Effector CD8-positive, alpha-beta T cell (primary cell): ENCODE measurements at regions not wholly inside any gene's neighbourhood (a gene's known extent, or its start where the extent isn't known, plus 50 kb on each side); places are given as distances from the start of the nearest gene placed in this dataset.
"Not testable (repeated sequence)": the region's sequence is repeated elsewhere in the genome, so short reads cannot be mapped to it uniquely, and the experiment has no call there.

Experiments
- DNase-seq: peaks from one replicate; lab custom pipeline; 2025; lab: John Stamatoyannopoulos, UW

DNA sequence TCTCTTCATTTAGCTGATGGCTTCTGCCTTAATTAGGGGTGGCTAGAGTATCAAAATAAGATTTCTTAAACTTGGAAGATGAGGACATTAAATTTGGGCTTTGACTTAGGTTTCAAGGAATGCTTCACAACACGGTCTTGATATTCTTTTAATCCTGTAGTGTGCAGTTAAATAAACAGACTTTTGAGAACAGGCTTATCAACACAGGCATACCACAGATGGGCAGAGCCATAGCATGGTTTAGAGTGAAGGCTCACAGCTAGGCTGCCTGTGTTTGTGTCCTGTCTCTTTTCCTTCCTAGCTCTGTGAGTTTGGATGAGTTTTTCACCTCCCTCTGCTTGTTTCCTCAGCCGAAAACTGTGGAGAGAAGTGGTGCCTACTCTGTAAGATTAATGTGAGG lies 102.3 kb upstream of the IPO9 start:
- no peak for DNase-seq

DNA sequence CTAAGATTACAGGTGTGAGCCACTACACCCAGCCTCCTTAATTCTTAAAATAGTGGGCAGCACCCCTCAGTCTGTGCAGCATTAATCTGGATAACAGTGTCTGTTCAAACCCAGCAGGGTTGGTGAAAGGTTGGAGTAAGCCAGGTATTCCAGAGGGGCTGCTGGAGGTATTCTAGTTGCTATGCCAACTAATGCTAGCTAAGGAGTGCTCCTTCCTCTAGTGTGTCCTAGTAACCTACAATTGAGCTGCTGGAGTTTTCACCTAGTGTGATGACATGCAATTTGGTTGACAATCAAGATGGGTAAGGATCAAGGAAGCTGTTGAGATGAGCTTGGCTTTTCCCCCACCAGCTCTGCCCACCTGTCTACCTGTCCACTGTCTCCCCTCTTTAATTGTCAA lies 100.2 kb upstream of the IPO9 start:
- no peak for DNase-seq

DNA sequence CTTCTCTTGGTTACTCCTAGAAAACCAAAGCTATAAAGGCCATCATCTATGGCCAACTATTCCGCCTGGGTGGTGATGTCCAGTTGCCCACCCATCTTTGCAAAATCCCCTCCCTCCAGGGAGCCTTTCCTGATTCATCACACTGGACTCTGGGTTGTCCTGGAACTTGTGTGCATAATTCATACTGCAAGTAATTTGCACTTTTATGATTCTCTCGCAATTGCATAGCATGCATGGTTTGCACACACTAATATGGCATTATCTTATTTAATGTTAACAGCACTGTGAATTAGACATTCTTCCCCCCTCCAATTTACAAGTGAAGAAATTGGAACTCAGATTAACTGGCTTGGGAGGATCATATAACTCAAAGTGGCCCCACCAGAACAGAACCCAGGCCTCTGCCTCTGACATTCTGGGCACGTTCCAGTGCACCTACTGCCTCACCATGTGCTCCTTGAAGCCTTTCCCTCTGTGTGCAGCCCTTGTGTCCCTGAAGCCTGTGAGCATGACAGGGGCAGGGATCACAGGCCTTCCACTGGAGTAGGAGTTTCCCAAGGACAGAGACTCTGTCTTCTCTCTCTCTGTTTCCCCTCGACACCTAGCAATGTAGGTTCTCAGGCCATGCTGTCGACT lies 98.9 kb upstream of the IPO9 start:
- DNase-seq, result no peak

GRCh38 chr1:201730611-201731010 lies 98.3 kb upstream of the IPO9 start:
- DNase-seq, result no peak

- DNase-seq, result no peak
Observed at GRCh38 chr1:201731142-201731541, 97.8 kb upstream of the IPO9 start.

- DNase-seq, result no peak
Observed at GRCh38 chr1:201731592-201731991, 97.4 kb upstream of the IPO9 start.

- no peak for DNase-seq
Observed at GRCh38 chr1:201732351-201732750, 96.6 kb upstream of the IPO9 start.

GRCh38 chr1:201734221-201734620 lies 94.7 kb upstream of the IPO9 start:
- DNase-seq, result not testable (repeated sequence)

DNA sequence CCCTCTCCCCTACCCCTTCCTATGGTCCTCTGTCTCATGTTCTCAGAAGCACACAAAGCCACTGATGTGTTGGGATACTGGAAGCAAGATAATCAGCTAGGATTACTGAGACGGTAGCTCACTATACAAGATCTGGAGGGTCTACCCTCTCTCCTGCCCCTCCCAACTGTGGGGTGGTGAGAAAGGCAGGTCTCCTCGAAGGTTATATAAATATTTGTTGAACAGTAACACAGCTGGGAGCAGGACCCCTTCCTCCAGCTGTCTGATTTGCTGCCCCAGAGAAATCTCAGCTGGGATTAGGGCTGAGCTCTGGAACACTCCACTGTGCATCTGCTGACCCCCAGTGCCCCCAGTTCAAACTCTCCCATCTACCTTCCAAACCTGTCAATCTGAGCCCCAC lies 94.2 kb upstream of the IPO9 start:
- no peak for DNase-seq

DNA sequence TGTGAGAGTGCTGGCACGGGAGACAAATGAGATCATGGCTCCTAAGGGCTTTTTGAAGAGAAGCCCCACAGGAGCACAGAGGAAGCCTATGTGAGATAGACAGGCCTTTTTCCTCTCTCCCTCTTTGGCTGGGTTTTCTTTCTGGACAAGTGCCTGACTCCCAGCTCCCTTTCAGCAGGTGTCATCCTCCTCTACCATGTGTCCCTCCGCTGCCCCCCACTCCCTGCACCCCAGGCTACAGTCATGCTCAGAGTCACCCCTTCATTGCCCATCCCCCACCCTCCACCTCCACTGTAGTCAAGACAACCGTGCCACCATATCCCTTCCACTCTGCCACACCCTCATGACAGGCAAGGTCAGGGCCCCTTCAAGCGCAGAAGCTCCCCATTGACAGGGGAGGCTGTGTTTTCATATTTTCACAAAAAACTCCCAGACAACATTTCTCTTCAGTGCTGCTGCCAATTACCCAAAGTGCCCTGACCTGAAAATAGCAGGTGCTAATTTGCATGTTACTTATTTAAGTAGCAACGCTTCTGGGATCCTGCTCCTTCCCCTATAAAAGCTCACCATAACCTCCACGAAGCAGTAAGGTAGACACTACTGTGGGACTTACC lies 92.1 kb upstream of the IPO9 start:
- DNase-seq, result no peak

DNA sequence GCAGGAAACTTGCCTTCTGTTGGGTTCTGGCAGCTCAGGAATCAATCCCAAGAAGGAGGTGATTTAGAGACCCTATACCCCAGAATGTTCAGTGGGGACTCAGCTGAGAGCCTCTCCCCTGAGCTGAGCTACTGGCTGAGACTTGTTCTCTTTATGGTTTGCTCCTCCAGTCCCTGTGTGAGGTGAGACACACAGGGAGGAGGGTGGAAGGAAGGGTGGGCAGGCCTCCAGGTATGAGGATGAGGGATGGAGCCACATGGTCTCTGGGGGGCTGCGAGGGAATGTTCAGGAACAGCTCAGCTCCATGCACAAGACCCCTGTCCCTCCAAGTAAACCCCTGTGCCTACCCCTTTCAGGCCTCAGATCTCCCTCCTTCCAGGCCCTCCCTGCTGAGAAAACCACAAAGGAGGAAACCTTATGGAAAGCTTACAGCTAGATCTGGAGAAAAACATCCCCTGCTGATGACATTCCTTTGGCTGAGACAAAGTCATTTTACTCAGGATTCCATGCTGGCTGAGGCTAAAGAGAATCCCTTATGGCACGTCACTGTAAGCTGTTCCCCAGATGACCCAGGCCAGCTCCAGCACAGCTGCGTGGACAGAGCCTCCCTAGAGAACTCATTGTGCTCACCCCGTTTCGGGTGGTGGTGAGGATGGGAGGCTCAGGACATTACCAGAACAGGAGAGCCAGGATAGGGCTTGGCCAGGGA lies 91.5 kb upstream of the IPO9 start:
- DNase-seq, result no peak

DNA sequence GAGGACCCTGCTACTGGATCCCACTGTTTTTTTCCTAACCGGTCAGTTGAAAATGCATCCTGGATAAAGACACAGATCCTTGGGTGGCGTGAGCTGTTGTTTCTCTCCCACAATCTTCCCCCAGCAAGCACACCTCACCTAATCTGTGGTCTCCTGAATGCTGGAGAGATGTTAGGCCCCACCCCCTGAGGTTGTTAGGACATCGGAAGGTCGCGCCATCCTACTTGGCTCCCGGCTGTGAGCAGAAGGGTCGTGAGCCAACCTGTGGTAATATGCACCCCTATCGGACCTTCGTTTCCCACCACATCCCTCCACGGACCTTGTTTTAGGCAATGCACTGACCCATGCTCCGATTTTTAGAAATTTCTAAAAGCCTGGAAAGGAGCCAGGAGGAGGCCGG lies 89.9 kb upstream of the IPO9 start:
- no peak for DNase-seq

GRCh38 chr1:201739492-201740085 lies 89.4 kb upstream of the IPO9 start:
- peak; percentile 8 for DNase-seq

DNA sequence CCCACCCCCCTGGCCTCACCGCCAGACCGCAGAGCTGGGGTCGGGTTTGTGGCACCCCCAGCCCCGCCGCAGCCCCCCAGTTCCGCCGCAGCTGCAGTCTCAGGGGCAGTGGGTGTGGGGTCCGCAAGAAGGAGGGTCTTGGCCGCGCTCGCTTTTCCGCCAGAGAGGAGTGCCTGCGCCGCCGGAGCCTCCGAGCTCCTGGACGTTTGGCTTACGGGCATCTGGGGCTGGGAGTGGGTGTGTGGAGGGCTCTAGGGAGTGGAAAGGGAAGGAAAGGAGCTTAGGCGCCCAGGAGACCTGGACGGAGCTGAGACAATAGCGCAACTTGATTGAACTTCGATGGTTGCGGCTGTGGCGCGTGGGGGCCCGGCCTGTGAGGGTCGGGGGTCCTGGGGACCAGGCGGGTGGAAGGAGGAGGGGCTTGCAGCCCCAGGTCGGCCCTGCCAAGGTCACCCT lies 88.8 kb upstream of the IPO9 start:
- DNase-seq, result no peak

DNA sequence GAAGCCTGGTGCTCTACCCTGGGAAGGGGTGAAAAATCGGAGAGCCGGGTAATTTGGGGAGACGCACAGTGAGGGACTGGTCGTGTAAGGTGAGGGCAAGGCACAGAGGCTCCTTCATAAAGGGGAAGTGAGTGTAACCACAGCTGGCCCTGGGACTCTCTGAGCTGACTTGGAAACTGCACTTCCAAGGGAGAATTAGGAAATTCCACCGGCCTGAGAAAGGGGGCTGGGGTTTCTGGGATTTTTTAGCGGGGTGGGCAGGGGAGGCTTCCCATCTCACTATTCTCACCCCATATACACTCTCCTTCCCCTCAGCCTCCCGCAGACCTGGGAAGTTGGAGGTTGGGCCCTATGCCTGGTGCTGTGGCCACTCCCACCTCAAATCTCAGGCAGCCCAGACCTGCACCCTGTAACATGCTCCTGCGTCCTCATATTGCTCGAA lies 88.3 kb upstream of the IPO9 start:
- no peak for DNase-seq

- no peak for DNase-seq
Observed at GRCh38 chr1:201741763-201742342, 87.1 kb upstream of the IPO9 start.

GRCh38 chr1:201742476-201742875 lies 86.5 kb upstream of the IPO9 start:
- no peak for DNase-seq

DNA sequence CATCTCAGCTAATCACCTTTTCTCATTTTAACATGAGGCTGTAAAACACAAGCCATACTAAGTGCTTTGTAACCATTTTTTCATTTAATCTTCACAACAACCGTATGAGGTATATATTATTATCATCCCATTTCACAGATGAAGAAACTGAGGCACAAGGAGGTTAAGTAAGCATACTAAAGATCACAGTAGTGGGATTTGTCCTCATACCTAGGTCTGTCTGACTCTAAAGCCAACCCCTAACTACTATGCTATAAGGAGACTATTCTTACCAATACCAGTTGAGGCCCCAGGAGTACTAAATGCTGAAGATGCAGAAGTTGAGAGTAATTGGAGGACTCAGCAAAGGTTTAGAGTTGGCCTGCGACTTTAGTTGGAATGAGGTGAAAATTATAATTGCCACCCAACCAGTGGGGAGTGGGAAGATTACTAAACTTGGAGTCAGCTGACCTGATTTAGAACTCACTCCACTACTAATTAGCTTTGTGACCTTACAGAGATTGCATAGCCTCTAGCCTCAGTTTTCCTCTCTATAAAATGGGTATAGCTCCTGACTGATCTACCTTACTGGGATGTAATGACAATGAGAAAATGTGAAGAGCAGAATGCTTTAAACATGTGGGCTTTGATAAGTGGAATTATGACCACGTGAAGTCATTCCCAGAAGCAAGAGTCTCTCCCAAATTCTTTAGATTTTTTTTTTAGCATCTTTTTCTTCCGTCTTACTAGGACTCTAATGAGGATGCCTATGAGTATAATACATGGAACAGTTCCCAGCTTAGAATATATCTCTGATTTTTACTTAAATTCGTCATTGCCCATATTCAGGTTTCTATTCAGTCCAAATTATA lies 85.8 kb upstream of the IPO9 start:
- DNase-seq, result no peak

- no peak for DNase-seq
Observed at GRCh38 chr1:201745023-201745422, 83.9 kb upstream of the IPO9 start.

GRCh38 chr1:201746156-201746555 lies 82.8 kb upstream of the IPO9 start:
- DNase-seq, result no peak

GRCh38 chr1:201747261-201747660 lies 81.7 kb upstream of the IPO9 start:
- DNase-seq, result no peak

DNA sequence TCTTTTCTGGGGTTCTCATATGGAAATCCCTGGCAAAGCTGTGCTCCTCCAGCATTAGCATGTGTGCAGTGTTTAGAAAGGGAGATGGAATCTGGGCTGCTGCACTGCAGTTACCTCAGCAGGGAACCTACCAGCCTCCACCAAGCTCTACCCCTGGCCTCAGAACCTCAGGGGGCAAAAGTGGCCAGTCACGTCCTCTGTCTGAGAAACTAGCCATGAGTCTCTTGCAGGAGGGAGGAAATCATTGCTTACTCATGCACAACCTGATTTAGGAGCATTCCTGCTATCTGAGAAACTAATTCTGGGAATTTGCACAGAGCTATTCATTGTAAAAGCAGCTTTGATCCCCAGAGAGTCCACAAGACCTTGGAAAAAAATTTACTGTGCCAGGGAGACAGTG lies 80.6 kb upstream of the IPO9 start:
- no peak for DNase-seq
